ENCODE measurements at regions not wholly inside any gene's neighbourhood (a gene's known extent, or its start where the extent isn't known, plus 50 kb on each side); places are given as distances from the start of the nearest gene placed in this dataset.
"Not testable (repeated sequence)": the region's sequence is repeated elsewhere in the genome, so short reads cannot be mapped to it uniquely, and the experiment has no call there.

GRCh38 chr9:79500196-79500864, 71.4 kb upstream of the TLE4 start:
- H3K9ac ChIP-seq (ENCODE audit: low read length); H3K27me3 ChIP-seq (ENCODE audit: control insufficient read depth, insufficient read depth, low read length); H3K27ac ChIP-seq (ENCODE audit: low read depth, low read length); H3K4me3 ChIP-seq (ENCODE audit: low read length); H3K4me1 ChIP-seq (ENCODE audit: control insufficient read depth, insufficient read depth, low read length); H3K36me3 ChIP-seq (ENCODE audit: control insufficient read depth, insufficient read depth, low read length): not testable (repeated sequence)

GRCh38 chr9:79501546-79501945, 70.2 kb upstream of the TLE4 start:
- no peak overlapping the region for H3K27ac ChIP-seq (ENCODE audit: low read depth, low read length)
- H3K4me1 ChIP-seq (ENCODE audit: control insufficient read depth, insufficient read depth, low read length), result no peaks in the 10 kb centered on the region
- H3K9ac ChIP-seq (ENCODE audit: low read length), result no peak overlapping the region
- H3K27me3 ChIP-seq (ENCODE audit: control insufficient read depth, insufficient read depth, low read length), result no peaks in the 10 kb centered on the region
- H3K4me3 ChIP-seq (ENCODE audit: low read length), result no peak overlapping the region
- H3K36me3 ChIP-seq (ENCODE audit: control insufficient read depth, insufficient read depth, low read length), result no peaks in the 10 kb centered on the region

GRCh38 chr9:79507801-79508200, 64.0 kb upstream of the TLE4 start:
- no peaks in the 10 kb centered on the region for H3K27me3 ChIP-seq (ENCODE audit: control insufficient read depth, insufficient read depth, low read length)
- no peaks in the 10 kb centered on the region for H3K36me3 ChIP-seq (ENCODE audit: control insufficient read depth, insufficient read depth, low read length)
- no peaks in the 10 kb centered on the region for H3K4me1 ChIP-seq (ENCODE audit: control insufficient read depth, insufficient read depth, low read length)
- no peak overlapping the region for H3K27ac ChIP-seq (ENCODE audit: low read depth, low read length)
- H3K9ac ChIP-seq (ENCODE audit: low read length), result no peak overlapping the region
- H3K4me3 ChIP-seq (ENCODE audit: low read length), result no peak overlapping the region

- H3K9ac ChIP-seq (ENCODE audit: low read length), result no peak overlapping the region
These were observed 59.5 kb upstream of the TLE4 start for GRCh38 chr9:79512251-79512650.

More at GRCh38 chr9:79512251-79512650, 59.5 kb upstream of the TLE4 start:
- H3K36me3 ChIP-seq (ENCODE audit: control insufficient read depth, insufficient read depth, low read length), result no peaks in the 10 kb centered on the region
- no peak overlapping the region for H3K4me3 ChIP-seq (ENCODE audit: low read length)
- no peak overlapping the region for H3K27ac ChIP-seq (ENCODE audit: low read depth, low read length)
- no peaks in the 10 kb centered on the region for H3K27me3 ChIP-seq (ENCODE audit: control insufficient read depth, insufficient read depth, low read length)
- H3K4me1 ChIP-seq (ENCODE audit: control insufficient read depth, insufficient read depth, low read length), result no peaks in the 10 kb centered on the region

All from rectal smooth muscle tissue (tissue), 1 donor.